Fibroblast of the conjunctiva (primary cell): ENCODE measurements at regions not wholly inside any gene's neighbourhood (a gene's known extent, or its start where the extent isn't known, plus 50 kb on each side); places are given as distances from the start of the nearest gene placed in this dataset.
"Not testable (repeated sequence)": the region's sequence is repeated elsewhere in the genome, so short reads cannot be mapped to it uniquely, and the experiment has no call there.

Experiments
- DNase-seq: peaks from one replicate; pipeline ENCODE4 v3.0.0-alpha.2; 2010; ENCODE audit warnings: low read depth

DNA sequence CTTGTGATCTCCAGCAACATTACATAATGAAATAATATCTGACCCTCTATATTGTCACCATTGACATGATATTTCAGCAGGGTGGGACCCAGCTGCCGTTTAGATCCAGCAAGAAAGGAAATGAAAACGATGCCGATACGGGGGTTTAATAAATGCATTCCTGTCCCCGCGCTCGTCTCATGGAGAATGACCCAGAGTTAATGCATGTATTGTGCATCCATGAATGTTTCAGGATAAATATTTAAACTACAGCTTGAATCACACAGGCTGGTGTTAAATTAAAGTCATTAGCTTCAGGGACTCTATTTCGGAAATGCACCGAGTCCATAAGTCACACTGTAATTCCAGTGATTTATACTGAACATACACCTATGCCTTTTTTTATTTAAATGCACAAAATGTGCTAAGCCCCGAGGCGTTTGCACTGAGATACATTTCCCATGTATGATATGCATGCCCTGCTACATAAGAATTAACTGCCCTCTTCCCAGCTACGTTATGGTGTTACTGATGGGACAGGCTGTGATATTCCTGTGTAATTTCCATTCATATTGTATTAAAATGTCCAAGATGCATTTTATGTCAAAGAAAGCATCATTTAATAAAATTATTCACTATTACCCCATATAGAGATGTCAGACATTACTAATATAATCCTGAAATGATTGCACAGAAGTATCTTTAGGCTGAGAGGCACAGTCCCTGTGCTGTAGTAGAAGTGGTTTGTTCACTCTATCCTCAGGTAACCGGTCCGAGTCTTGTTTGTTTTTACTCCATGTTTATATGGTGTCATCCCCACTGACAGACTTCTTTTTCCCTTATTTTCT, 109.3 kb upstream of the ZNF516 start:
- no peak for DNase-seq

DNA sequence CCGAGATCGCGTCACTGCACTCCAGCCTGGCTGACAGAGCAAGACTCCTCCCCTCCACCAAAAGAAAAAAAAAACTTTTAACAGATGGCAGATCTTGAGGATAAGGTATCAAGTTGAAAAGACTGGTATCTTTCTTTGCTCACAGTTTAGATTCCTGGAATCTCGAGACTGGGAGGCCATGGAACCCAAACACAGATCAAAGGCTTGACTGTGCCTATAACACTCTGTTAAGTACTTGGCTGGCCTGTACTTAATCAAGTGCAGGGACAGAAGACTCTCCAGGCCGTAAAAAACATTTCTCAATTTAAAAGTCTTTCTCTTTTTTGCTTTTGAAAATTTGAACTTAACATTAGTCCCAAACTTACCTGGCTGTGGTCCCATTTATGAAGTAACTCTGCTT, 107.1 kb upstream of the ZNF516 start:
- DNase-seq, result no peak

DNA sequence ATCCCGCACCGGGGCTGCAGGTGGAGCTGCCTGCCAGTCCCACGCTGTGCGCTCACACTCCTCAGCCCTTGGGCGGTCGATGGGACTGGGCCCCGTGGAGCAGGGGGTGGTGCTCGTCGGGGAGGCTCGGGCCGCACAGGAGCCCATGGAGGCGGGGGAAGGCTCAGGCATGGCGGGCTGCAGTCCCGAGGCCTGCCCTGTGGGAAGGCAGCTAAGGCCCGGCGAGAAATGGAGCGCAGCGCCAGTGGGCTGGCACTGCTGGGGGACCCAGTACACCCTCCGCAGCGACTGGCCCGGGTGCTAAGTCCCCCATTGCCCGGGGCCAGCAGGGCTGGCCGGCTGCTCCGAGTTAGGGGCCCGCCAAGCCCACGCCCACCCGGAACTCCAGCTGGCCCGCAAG, 105.0 kb upstream of the ZNF516 start:
- not testable (repeated sequence) for DNase-seq

DNA sequence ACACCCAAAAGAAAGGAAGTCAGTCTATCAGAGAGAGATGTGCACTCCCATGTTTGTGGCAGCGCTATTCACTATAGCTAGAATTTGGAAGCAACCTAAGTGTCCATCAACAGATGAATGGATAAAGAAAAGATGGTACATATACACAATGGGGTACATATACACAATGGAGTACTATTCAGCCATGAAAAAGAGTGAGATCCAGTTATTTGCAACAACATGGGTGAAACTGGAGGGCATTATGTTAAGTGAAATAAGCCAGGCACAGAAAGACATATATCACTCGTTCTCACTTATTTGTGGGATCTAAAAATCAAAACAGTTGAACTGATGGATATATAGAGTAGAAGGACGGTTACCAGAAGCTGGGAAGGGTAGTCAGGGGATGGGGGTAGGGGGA, 99.9 kb upstream of the ZNF516 start:
- DNase-seq, result no peak

DNA sequence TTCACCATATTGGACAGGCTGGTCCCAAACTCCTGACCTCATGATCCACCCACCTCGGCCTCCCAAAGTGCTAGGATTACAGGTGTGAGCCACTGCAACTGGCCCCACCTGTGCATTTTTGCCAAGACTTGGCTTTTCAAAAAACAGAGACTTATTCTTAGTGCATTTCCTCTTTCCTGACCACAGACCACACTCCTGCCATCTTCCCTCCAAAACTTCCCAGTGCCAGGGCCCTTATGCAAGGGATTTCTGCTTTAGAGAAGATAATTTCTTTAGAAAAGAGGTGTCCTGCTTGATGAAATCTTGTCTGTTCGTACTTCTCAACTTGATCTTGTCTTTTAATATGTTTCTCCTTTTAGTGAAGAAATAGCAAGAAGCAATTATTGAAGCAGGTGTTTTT, 98.8 kb upstream of the ZNF516 start:
- no peak for DNase-seq

DNA sequence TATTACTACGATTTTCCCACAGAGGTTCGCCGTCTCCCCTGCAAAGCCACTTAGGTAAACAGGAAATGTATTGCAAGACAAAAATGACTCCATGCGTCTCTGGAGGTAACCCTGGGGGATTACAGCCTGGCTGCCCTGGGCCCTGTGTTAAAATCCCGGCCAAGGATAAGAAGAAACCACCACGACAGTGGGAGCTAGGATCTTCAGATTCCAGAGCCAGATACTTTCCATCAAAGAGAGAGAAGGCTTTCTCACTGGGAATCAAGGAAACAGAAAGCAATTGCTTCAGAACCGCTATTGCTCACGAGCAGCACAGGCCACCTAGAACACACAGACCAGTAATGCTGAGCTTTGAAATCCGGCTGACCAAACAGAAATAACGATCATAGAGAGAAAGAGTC, 97.9 kb upstream of the ZNF516 start:
- no peak for DNase-seq

DNA sequence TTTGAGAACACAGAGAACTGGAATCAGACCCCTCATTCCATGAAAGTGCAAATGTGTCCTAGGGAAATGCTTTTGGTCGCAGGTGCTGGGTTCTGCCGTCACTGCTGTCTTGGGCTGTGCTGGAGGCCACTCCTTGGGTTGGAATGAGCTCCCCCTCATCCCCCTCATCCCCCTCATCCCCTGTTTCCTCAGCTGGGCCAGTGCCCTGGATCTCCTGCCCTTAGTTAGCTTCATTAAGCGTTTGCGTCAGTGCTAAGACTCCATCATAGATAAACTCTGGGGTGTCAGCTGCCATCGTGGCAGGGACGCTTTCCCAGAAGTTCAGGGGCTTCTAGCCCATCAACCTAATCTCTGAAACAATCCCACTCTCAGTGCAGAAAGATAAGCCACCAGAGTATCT, 97.1 kb upstream of the ZNF516 start:
- DNase-seq, result no peak

DNA sequence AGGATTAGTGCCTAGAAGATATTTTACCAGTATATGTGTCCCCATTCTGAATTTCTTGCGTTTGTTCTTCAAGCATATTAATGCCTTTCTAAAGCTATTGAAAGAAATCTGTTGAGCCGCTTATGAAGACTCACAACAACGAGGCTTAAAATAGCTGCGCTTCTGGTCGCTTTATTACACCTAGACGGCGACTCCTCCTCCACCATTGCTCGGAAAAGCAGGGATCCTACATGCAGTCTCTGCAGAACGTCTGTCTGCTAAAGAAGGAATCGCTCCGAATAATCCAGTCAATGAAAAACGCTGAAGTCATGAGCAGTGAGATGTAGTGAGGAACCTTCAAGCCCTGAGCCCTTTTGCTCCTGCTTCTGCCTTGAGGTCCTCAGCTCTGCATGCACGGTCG, 94.8 kb upstream of the ZNF516 start:
- DNase-seq, result no peak

DNA sequence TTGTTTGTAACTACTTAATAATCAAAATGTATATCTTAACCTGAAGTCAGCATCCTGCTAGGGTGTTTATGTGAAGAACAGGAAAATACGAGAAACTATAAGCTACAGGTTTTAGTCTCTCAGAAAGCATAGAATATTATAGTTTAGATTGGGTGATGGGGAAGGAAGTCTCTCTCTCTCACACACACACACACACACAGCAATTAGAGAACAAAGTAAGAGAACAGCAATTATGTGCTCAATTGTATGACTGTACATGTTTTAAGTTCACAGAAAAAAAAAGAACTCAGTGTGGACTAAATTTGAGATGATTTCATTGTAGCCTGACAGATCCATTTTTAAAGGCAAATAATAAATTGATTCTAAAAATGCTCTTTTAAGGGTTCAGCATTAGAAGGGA, 94.3 kb upstream of the ZNF516 start:
- no peak for DNase-seq

DNA sequence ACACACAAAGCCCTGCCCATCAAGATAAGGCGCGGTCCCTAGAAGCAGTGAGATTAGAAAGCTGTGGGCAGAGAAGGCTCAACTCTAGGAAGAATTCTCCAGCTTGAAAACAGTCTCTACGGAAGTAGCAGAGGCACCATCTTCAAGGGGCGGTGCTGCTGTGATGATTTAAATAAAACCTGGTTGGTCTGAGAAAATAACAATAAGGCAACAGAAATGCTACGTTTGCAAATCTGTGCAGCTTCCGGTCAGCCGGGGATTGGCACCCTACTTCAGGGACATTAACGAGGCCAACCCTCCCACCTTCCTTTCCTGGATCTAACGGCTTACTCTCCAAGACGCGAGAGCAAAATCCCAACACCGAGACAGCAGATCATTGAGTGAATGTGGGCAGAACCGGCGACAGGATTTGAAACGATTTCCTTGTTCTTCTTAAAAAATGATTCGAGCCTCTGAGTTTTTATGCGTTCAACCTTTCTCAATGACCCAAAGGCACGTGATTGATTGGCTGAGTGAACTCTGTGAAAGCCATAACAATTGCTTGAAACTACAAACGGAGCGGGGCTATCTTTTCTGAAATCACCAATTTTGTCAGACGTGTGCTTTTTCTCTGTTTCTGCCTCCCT, 93.7 kb upstream of the ZNF516 start:
- no peak for DNase-seq

DNA sequence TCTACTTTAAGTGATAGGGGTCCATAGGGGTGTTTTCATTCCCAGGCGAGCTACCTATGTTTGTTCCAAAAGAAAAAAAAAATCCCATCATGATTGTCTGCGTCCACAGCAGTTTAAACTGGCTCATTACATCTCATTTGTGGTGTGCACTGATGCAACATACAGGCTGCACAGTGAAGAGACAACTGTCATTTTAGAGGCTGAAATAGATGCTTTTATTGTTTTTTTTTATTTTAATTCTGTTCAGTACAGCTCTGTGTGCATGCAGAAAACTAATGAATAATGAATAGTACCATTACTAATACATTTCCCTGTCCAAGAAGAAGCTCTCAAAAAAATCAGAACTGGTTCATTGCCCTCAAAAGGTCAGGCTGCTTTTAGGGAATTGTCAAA, 92.8 kb upstream of the ZNF516 start:
- no peak for DNase-seq

DNA sequence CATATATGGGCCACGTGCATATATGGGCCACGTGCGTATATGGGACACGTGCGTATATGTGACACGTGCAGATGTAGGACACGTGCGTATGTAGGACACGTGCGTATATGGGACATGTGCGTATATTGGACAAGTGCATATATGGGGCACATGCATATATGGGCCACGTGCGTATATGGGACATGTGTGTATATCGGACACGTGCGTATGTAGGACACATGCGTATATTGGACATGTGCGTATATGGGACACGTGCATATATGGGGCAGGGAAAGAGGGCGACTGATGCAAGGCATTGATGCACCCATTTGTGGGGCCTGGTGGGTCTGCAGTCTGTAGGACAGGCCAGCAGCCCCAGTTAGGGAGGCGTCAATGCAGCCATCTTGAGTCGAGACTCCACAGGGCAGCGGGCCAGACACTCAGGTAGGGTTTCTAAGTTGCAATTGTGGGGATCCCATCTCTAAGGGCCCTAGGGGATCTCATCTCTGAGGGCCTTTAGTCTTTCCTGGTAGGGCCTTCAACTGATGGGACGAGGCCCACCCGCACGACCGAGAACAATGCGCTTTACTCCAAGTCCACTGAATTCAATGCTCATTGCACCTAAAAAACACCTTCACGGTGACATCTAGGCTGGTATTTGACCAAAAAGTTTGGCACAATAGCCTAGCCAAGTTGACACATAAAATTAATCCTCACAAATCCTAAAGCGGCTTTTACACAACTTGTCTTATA, 92.3 kb upstream of the ZNF516 start:
- no peak for DNase-seq

DNA sequence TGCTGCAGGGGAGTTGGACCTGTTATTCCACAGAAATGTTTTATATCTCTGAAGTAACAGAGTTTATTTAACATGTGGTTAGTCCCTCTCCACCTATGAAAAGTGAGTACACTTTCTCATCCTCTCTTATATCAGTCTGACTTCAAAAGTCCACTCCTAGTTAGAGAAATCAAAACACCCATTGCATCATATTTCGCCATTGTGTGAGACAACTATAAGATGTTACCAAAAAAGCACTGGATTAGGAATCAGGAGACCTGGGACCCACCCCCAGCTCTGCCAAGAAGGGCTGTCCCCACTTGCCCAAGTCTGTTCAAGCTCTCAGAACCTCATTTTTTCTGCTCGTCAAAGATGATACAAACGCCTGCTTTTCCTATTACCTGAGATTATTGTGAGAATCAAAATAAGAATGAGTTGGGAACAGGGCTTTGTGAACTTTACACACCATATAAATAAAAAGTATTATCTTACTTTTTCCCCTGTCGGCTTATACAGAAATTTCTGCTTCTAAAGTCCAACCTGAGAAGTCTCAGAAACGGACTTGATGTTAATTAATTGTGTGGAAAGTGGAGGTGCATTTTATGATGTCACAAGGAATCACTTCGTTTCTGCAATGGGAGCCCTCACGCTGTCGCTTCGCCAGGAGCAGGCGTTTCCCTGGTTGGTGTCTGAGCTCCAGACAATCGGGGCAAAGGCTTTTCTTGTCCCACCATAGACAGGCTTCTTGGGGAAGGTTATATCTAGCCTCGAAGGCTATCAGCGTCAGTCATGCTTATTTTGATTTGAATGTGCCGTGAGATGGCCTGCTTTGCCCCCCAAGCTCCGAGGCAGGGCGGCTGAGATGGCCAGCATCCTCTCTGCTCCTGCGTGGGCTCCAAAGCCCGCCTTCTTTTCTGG, 89.6 kb upstream of the ZNF516 start:
- DNase-seq, result no peak

DNA sequence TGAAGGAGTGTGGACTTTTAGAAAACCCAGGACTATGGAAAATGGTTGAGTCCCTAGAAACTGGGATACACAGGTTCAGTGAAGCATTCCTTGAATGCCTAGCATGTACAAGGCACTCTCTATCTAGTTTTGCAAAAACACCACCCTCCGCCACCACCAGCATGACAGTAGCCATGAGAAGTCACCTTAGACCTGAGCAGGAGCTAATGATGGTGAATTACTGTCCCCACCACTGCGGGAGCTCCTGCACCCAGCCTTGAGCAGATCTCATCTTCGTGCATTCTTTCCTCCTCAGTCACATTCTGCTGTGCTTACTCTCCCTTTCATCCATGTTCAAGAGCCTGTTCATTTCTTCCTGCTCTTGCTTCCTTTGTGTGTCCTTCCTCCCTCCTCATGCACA, 86.2 kb upstream of the ZNF516 start:
- no peak for DNase-seq

DNA sequence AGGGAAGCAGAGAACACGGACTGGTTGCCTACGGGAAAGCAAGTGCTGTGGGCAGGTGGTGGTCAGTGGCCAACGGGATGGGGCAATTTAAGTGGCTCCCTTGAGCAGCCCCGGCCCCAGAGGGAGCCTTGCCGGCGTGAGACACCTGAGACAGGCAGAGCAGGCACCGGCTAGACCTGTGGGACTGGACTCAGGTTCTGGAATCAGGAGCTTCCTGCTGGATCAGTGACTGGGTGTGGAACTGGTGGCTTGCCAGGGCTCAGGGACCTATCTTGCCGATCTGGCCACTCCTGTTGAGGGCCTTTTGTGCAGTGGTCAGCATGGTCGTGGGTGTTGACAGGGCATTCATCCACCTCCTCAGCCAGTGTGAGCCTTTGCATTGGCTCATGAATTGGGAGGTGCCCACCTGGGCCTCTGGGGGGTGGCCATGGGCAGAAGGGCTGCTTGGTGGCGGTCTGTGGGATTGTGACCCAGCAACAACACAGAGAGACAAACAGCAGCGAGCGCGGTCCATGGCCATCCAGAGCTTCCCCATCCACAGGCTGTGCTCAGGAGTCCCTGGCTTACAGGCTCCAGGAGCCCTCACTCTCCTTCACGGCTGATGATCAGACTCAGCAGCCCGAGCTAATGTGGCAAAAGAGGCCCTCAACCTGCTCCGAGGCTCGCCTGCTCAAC, 85.4 kb upstream of the ZNF516 start:
- DNase-seq, result no peak

DNA sequence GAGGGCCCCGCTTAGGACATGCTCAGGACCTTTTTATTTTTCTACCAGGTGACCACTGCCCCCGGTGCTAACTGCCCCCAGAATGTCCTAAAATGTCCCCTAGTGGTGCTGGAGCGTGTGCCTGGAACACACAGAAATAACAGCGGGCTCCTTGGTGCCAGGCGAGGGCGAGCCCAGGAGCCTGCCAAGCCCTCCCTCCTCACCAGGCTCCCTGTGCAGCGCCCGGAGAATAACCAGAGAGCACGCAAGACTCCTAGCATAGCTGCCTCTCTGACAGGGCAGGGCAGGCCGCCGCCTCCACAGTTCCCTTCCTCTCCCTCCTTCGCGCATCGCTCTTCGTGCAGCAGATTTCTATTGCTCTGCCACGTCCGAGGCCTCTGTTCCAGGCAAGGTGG, 84.3 kb upstream of the ZNF516 start:
- DNase-seq, result no peak

DNA sequence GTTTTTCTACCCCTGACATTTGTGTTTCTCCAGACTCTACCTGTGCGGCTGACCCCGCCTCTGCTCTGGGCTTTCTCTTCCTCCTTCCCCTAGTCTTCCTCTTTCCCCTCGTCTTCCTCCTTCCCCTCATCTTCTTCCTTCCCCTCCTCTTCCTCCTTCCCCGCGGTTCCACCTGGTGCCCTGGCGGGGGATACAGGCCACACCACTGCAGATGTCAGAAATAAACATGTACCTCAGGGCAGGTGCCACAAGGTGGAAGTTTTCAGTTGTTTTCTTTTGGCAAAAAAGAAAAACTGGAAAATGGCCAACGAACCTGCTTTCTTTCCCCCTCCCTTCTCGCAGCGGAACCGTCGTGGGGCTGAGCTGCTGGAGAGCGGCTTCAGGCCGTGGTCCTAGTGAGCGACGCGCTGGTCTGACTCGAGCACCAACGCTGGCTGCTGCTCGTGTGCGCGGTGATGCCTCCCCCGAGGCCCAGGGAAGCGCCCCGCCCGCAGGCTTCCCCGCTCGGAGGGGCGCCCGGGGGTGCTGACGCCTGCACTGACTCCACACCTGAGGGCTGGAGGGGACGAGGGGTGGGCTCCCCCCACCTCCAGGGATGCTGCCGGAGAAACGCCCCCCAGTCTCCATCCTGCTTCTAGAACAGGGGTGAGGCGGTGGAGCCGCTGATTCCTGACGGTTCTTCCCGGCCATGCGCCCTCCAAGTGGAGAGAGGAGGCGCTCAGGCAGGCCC, 83.7 kb upstream of the ZNF516 start:
- DNase-seq, result no peak

DNA sequence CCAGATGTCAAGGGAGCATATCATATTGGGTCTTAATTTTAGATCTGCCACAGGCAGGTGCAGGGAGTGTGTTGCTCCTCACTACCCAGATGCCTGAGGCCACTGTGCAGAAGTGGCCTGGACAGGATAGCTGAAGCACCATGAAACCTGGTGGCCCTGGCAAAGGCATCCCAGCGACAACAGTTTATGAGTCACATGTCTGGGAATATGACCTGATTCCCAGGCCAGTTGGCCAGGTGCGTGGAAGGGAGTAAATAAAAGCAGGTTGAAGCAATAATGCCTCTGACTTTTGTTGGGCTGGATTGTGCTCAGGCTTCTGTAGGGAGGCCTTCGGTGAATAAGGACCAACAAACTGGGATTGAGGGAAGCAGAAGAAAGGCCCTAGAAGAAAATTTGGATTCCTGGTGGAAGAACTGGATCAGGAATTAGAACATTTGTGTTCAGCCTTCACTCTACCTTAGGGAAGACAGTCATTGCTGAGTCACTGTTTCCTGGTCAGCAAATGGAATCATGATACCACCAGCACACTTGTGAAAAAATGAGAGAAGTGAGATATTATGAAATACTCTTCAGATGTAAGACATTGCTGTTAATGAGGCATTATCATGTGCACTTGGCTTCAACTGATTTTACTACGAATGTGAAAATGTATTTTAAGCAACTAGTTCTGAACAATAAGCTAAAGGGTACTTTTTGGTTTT, 78.4 kb upstream of the ZNF516 start:
- DNase-seq, result no peak

DNA sequence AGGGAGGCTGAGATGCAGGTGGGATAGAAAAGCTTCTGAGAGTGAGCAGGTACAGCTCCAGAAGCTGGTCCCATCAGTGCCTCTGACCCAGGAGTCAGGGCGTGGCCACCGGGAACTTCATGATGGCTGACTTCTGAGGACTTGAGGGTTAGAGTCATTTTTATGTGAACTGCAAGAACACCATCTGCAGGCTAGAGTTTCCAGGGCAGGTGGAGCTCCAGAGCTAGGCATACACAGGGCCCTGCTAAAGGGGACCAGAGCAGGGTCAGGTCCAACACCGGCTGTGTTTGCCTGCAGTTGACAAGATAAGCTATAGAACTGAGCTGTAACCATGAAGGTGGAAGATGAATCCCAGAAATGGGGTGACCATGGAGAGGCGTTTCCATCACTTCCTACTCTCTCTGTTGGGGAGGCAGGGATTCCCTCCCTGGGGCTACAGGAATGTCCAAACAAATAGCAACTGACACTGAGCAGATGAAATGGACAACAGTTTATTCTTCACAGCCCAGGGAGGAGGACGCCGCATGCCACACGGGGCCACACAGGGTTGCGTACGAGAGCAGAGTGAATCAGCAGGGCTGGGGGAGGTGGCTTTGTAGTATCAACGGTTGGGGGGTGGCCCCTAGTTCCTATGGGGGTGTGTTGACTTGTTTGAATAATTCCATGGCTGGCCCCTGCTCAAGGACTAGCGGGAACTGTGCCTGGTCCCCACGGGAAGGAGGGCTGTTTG, 77.6 kb upstream of the ZNF516 start:
- no peak for DNase-seq

DNA sequence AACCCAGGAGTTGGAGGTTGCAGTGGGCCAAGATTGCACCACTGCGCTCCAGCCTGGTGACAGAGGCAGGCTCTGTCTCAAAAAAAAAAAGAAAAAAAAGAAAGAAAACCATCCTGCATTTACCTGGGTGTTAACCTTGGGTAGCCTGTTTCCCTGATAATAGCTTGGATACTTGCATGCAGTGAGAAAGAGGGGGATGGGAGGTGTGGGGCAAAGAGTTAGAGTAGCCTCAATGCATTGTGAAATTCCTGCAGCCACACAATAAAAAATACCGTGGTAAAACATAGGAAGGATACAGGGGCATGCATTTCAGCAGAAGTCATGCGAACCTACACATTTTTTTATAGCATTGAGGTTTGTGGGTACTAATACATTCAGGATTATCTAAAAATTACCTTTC, 76.6 kb upstream of the ZNF516 start:
- DNase-seq, result no peak
